ENCODE measurements at regions not wholly inside any gene's neighbourhood (a gene's known extent, or its start where the extent isn't known, plus 50 kb on each side); places are given as distances from the start of the nearest gene placed in this dataset.
A peak's percentile ranks its signal among the peaks of the same experiment; 100 is the strongest.

GRCh38 chr2:3942841-3943240, 239.5 kb downstream of the DCDC2C start:
- H3K4me1 ChIP-seq = no peaks in the 10 kb centered on the region
- no peaks in the 10 kb centered on the region for H3K9me3 ChIP-seq
- no peaks in the 10 kb centered on the region for H3K36me3 ChIP-seq
- DNase-seq (no peak), ATAC-seq (peak; percentile 40)
- H3K4me3 ChIP-seq = no peak overlapping the region
- no peaks in the 10 kb centered on the region for H3K27me3 ChIP-seq
- no peak overlapping the region for H3K27ac ChIP-seq
- intact Hi-C loops (cut with DNase I) = no loop called here
- TF ChIP-seq CTCF (IDR thresholded peaks at IDR 0.05) = no peak

GRCh38 chr2:3944071-3944470, 240.7 kb downstream of the DCDC2C start:
- H3K27me3 ChIP-seq = no peaks in the 10 kb centered on the region
- no peaks in the 10 kb centered on the region for H3K9me3 ChIP-seq
- no peak overlapping the region for H3K4me3 ChIP-seq
- no peaks in the 10 kb centered on the region for H3K36me3 ChIP-seq
- no peak overlapping the region for H3K27ac ChIP-seq
- DNase-seq = no peak
- no peaks in the 10 kb centered on the region for H3K4me1 ChIP-seq
- intact Hi-C loops (cut with DNase I) = no loop called here
- no peak for ATAC-seq
- TF ChIP-seq CTCF (IDR thresholded peaks at IDR 0.05) = no peak

GRCh38 chr2:3944841-3945240, 241.5 kb downstream of the DCDC2C start:
- Histone ChIP-seq H3K36me3 (no peaks in the 10 kb centered on the region), H3K27me3 (no peaks in the 10 kb centered on the region), H3K27ac (no peak overlapping the region), H3K4me3 (no peak overlapping the region), H3K4me1 (no peaks in the 10 kb centered on the region), H3K9me3 (no peaks in the 10 kb centered on the region)
- no peak for TF ChIP-seq CTCF (IDR thresholded peaks at IDR 0.05)
- DNase-seq = no peak
- intact Hi-C loops (cut with DNase I) = no loop called here
- no peak for ATAC-seq

GRCh38 chr2:3948191-3948590, 244.8 kb downstream of the DCDC2C start:
- TF ChIP-seq CTCF (IDR thresholded peaks at IDR 0.05) = no peak
- Histone ChIP-seq H3K4me3 (no peak overlapping the region), H3K27ac (no peak overlapping the region), H3K36me3 (no peaks in the 10 kb centered on the region), H3K9me3 (no peaks in the 10 kb centered on the region), H3K4me1 (no peaks in the 10 kb centered on the region), H3K27me3 (no peaks in the 10 kb centered on the region)
- intact Hi-C loops (cut with DNase I) = no loop called here
- ATAC-seq (no peak), DNase-seq (no peak)

GRCh38 chr2:3951131-3951954, 248.0 kb downstream of the DCDC2C start:
- no peak for DNase-seq
- ATAC-seq = peak; percentile 47
- Histone ChIP-seq H3K27me3 (no peaks in the 10 kb centered on the region), H3K4me1 (no peaks in the 10 kb centered on the region), H3K27ac (no peak overlapping the region), H3K36me3 (no peaks in the 10 kb centered on the region), H3K4me3 (no peak overlapping the region), H3K9me3 (no peaks in the 10 kb centered on the region)
- TF ChIP-seq CTCF (IDR thresholded peaks at IDR 0.05) = no peak
- intact Hi-C loops (cut with DNase I) = no loop called here

All from upper lobe of right lung (tissue), 1 donor.